B cell (primary cell): ENCODE measurements at regions not wholly inside any gene's neighbourhood (a gene's known extent, or its start where the extent isn't known, plus 50 kb on each side); places are given as distances from the start of the nearest gene placed in this dataset.
"Not testable (repeated sequence)": the region's sequence is repeated elsewhere in the genome, so short reads cannot be mapped to it uniquely, and the experiment has no call there.

Experiments used
- ATAC-seq: fragments of 200-7000 bp; cut with Tn5 transposase; one replicate; pipeline ENCODE4 v1.10.0; 2021; ENCODE audit warnings: low read depth, mild to moderate bottlenecking, moderate number of reproducible peaks, moderate library complexity
- CTCF ChIA-PET: fragments of 350-600 bp; sonication (Branson Sonifier 250); formaldehyde crosslinking; loops from one replicate; lab custom pipeline; 2021; ENCODE audit warnings: antibody characterized with exemption, inconsistent platforms; lab: Charles Lee
- POLR2A ChIA-PET: fragments of 350-600 bp; sonication (Branson Sonifier 250); formaldehyde crosslinking; loops from one replicate; lab custom pipeline; 2021; ENCODE audit warnings: antibody characterized with exemption; lab: Charles Lee
- DNase-seq: peaks from one replicate; pipeline ENCODE4 v3.0.0; 2013
- H2AFZ ChIP-seq: 2 replicates; pipeline ENCODE4 v1.6.1; 2012; ENCODE audit warnings: mild to moderate bottlenecking, low read depth, low read length; ENCODE audit not compliant: insufficient read depth, poor library complexity, severe bottlenecking
- H3K27ac ChIP-seq, 2 donors: 1 replicate in 1 of 2; 2 replicates in 1 of 2; pipeline ENCODE4 v1.5.1; 2012 to 2013; ENCODE audit warnings: low read length in 2 of 2, mild to moderate bottlenecking in 2 of 2, moderate library complexity in 1 of 2
- H3K27me3 ChIP-seq, 4 experiments: fragments of 200-600 bp in 1 of 4; sonication (generic) in 1 of 4; replicated peaks in 1 of 4; 1 replicate in 2 of 4; 2 replicates in 2 of 4; pipeline versions ENCODE4 v1.6.1 to v1.7.0; 2013 to 2016; ENCODE audit warnings: low read length in 3 of 4, mild to moderate bottlenecking in 2 of 4, mixed read lengths in 1 of 4, moderate library complexity in 1 of 4; ENCODE audit not compliant: insufficient read depth in 4 of 4, control insufficient read depth in 3 of 4; ENCODE audit errors: control extremely low read depth in 1 of 4
- H3K36me3 ChIP-seq, 2 experiments: replicated peaks in 1 of 2; 1 replicate in 1 of 2; 2 replicates in 1 of 2; pipeline versions ENCODE4 v1.6.1 to v1.7.1; 2013; ENCODE audit warnings: low read length in 1 of 2; ENCODE audit not compliant: insufficient read depth in 2 of 2, control insufficient read depth in 1 of 2; ENCODE audit errors: control extremely low read depth in 1 of 2, extremely low read depth in 1 of 2
- H3K4me1 ChIP-seq, 2 donors: fragments of 200-600 bp in 1 of 2; sonication (generic) in 1 of 2; 1 replicate in 1 of 2; 2 replicates in 1 of 2; pipeline versions ENCODE4 v1.5.1 to v1.6.1; 2013 to 2017; ENCODE audit warnings: low read length in 2 of 2; ENCODE audit not compliant: control insufficient read depth in 2 of 2, insufficient read depth in 2 of 2
- H3K4me2 ChIP-seq: replicated peaks from 2 replicates; pipeline ENCODE3; 2012; ENCODE audit warnings: mild to moderate bottlenecking, low read depth, low read length; ENCODE audit not compliant: poor library complexity, severe bottlenecking
- H3K4me3 ChIP-seq, 5 experiments: fragments of 200-600 bp in 1 of 5; sonication (generic) in 1 of 5; 1 replicate in 3 of 5; 2 replicates in 2 of 5; pipeline versions ENCODE4 v1.5.1 to v1.7.0; 2011 to 2016; ENCODE audit warnings: low read length in 4 of 5, mild to moderate bottlenecking in 4 of 5, low read depth in 2 of 5, control low read depth in 1 of 5, moderate library complexity in 1 of 5; ENCODE audit not compliant: insufficient read depth in 1 of 5; ENCODE audit errors: control extremely low read depth in 1 of 5, extremely low read depth in 1 of 5
- H3K79me2 ChIP-seq: fragments of 200-600 bp; sonication (generic); one replicate; pipeline ENCODE4 v1.6.0; 2016; ENCODE audit warnings: low read length; ENCODE audit not compliant: control insufficient read depth, insufficient read depth
- H3K9ac ChIP-seq: fragments of 200-600 bp; sonication (generic); 2 replicates; pipeline ENCODE4 v1.6.1; 2017; ENCODE audit warnings: mild to moderate bottlenecking, low read length, moderate library complexity
- H3K9me3 ChIP-seq, 3 donors: one replicate each; pipeline versions ENCODE4 v1.6.1 to v1.7.1; 2013; ENCODE audit warnings: low read length in 2 of 3; ENCODE audit not compliant: control insufficient read depth in 2 of 3, insufficient read depth in 1 of 3; ENCODE audit errors: control extremely low read depth in 1 of 3
- H4K20me1 ChIP-seq: 2 replicates; pipeline ENCODE4 v1.6.0; 2012; ENCODE audit warnings: mild to moderate bottlenecking, low read length; ENCODE audit not compliant: insufficient read depth, control insufficient read depth, poor library complexity, severe bottlenecking
- H3K27ac Mint-ChIP-seq: one replicate; pipeline ENCODE4 v1.8.0; 2021; ENCODE audit warnings: mixed read lengths
- H3K27me3 Mint-ChIP-seq: one replicate; pipeline ENCODE4 v1.8.0; 2021; ENCODE audit warnings: mixed read lengths
- H3K4me1 Mint-ChIP-seq: one replicate; pipeline ENCODE4 v1.8.0; 2021; ENCODE audit warnings: mixed read lengths
- H3K4me3 Mint-ChIP-seq: one replicate; pipeline ENCODE4 v1.8.0; 2021; ENCODE audit warnings: mixed read lengths
- H3K9me3 Mint-ChIP-seq: one replicate; pipeline ENCODE4 v1.8.0; 2022; ENCODE audit warnings: mixed read lengths; ENCODE audit not compliant: insufficient read depth
- CTCF ChIP-seq: fragments of 200-600 bp; IDR thresholded peaks from one replicate; pipeline ENCODE4 v1.8.0; 2022; ENCODE audit warnings: antibody characterized with exemption, mild to moderate bottlenecking
- EZH2 ChIP-seq: IDR thresholded peaks from 2 replicates; pipeline ENCODE4 v1.6.1; 2012; ENCODE audit warnings: borderline replicate concordance, low read depth, mild to moderate bottlenecking, moderate library complexity, low read length; ENCODE audit not compliant: insufficient read depth, poor library complexity, severe bottlenecking
- WGBS: methylation state at CpG from one replicate; pipeline ENCODE4 v1.1.5; 2013; ENCODE audit warnings: missing lambda C conversion rate; ENCODE audit not compliant: insufficient coverage; 5-methylcytosine and 5-hydroxymethylcytosine counted together
- intact Hi-C: fragments of 100-400 bp; cut with micrococcal nuclease; formaldehyde crosslinking; loops from one replicate; pipeline ENCODE4 v1.10.0; 2022

DNA sequence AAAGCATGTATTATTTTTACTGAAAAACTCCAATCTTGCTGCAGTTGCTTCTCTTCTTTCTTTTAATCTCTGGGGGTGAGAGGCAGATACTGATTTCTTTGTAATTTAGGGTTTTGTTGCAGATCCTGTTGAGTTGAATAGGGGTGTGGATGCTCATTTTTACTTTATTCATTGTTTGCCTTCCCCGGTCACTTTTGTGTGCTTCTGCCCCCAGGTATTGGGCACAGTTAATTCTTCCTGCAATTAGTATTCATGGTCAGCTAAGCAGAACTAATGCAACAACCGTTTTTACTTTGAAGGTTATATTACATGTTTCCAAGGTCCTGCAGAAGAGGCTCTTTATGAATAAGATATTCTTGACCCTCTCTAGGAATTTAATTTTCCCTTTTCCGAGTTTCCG, 96.4 kb downstream of the BUB3 start:
- no peak for ATAC-seq
- Histone ChIP-seq H3K79me2 (no peaks in the 10 kb centered on the region), H3K4me2 (no peak overlapping the region), H3K4me3 (no peak overlapping the region), H2AFZ (no peak overlapping the region), H3K4me1 (no peaks in the 10 kb centered on the region), H3K9me3 (peaks cover 0 to 10% (median 0%) of the 10 kb centered on the region in 3 donors), H3K36me3 (no peaks in the 10 kb centered on the region), H3K27me3 (no peaks in the 10 kb centered on the region), H4K20me1 (no peaks in the 10 kb centered on the region), H3K9ac (no peak overlapping the region), H3K27ac (no peak overlapping the region)
- H3K9me3 Mint-ChIP-seq: no peaks in the 10 kb centered on the region
- no peaks in the 10 kb centered on the region for H3K4me1 Mint-ChIP-seq
- TF ChIP-seq CTCF: no peak
- no peak for TF ChIP-seq EZH2
- H3K27ac Mint-ChIP-seq: no peak overlapping the region
- POLR2A ChIA-PET: no interaction called here
- CTCF ChIA-PET: no interaction called here
- no CpG with 5 or more reads among the region's 4 CpGs for WGBS
- no peaks in the 10 kb centered on the region for H3K27me3 Mint-ChIP-seq
- no peak for DNase-seq
- intact Hi-C loops: no loop called here
- H3K4me3 Mint-ChIP-seq: no peak overlapping the region

- no peak overlapping the region for H3K4me3 Mint-ChIP-seq
- H3K36me3 ChIP-seq: no peaks in the 10 kb centered on the region
- H3K4me1 Mint-ChIP-seq: no peaks in the 10 kb centered on the region
- ATAC-seq: no peak
- H3K9me3 ChIP-seq: peaks cover 0 to 4% (median 0%) of the 10 kb centered on the region in 3 donors
- H3K27me3 ChIP-seq: no peaks in the 10 kb centered on the region
- no CpG with 5 or more reads among the region's 4 CpGs for WGBS
- H3K9ac ChIP-seq: no peak overlapping the region
- H3K27me3 Mint-ChIP-seq: no peaks in the 10 kb centered on the region
- CTCF ChIA-PET: no interaction called here
- H4K20me1 ChIP-seq: no peaks in the 10 kb centered on the region
- H2AFZ ChIP-seq: no peak overlapping the region
- H3K27ac Mint-ChIP-seq: no peak overlapping the region
- H3K4me1 ChIP-seq: no peaks in the 10 kb centered on the region
- no peak overlapping the region for H3K4me3 ChIP-seq
- no peak for DNase-seq
- no peak overlapping the region for H3K4me2 ChIP-seq
- H3K27ac ChIP-seq: no peak overlapping the region
- no peak for TF ChIP-seq EZH2
- no peak for TF ChIP-seq CTCF
- H3K79me2 ChIP-seq: no peaks in the 10 kb centered on the region
- no peaks in the 10 kb centered on the region for H3K9me3 Mint-ChIP-seq
- intact Hi-C loops: no loop called here
- POLR2A ChIA-PET: no interaction called here
These were observed 98.6 kb downstream of the BUB3 start for GRCh38 chr10:123252779-123253178.

GRCh38 chr10:123254343-123254742, 100.1 kb downstream of the BUB3 start:
- H2AFZ ChIP-seq, H3K9me3 ChIP-seq, CTCF ChIA-PET, H4K20me1 ChIP-seq, H3K27ac ChIP-seq, H3K27me3 Mint-ChIP-seq, H3K9me3 Mint-ChIP-seq, ATAC-seq, intact Hi-C loops, H3K79me2 ChIP-seq, H3K4me2 ChIP-seq, H3K4me3 ChIP-seq, H3K27me3 ChIP-seq, H3K4me1 ChIP-seq, H3K36me3 ChIP-seq, H3K4me3 Mint-ChIP-seq, H3K27ac Mint-ChIP-seq, POLR2A ChIA-PET, DNase-seq, H3K4me1 Mint-ChIP-seq, H3K9ac ChIP-seq: not testable (repeated sequence)
- WGBS: 88% methylated on average over 5 of the region's 5 CpGs
